GM19023 (cell line): ENCODE measurements at regions not wholly inside any gene's neighbourhood (a gene's known extent, or its start where the extent isn't known, plus 50 kb on each side); places are given as distances from the start of the nearest gene placed in this dataset.
"Not testable (repeated sequence)": the region's sequence is repeated elsewhere in the genome, so short reads cannot be mapped to it uniquely, and the experiment has no call there.

Experiments used
- ATAC-seq: cut with Tn5 transposase; IDR thresholded peaks from one replicate; pipeline ENCODE4 v1.9.1; 2021; ENCODE audit warnings: mild to moderate bottlenecking, moderate library complexity; ENCODE audit not compliant: unreplicated experiment

DNA sequence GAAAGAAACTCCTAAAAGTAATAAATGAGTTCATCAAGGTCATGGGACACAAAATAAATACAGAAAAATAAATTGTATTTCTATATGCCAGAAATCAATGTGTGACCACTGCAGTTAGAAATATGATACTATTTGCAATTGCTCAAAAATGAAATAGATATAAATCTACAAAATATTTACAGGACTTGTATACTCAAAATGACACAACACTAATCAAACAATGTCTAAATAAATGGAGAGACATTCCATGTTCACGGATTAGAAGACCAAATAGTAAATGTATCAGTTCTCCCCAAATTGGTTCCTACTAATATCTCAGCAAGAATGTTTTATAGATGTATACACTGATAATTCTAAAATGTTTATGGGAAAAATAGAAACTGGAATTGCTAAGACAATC, 345.3 kb downstream of the NR2F1-AS1 start:
- ATAC-seq: no peak

DNA sequence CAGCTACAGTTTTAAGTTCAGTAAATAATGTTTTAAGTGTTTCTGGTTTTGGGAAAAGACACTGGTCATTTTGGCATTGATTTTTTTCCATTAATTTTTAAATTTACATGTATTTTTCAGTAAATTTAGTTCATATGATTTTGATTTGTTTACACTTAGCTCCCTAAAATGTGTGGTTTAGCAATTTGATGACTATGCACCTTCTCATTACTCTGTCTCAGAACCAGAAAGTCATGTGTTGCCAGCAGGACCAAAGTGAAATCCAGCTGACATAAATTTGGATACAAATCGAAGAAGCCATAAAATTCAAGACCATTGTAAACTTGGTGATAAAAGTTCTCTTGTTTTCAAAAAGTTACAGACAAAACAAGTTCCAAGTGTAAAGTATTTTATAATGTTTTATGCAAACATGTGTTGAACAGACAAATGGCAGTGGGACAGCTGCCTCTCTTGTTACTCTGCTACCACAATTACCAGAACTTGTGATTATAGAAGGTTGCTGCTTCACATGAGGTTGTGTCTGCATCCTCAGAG, 354.8 kb downstream of the NR2F1-AS1 start:
- no peak for ATAC-seq

DNA sequence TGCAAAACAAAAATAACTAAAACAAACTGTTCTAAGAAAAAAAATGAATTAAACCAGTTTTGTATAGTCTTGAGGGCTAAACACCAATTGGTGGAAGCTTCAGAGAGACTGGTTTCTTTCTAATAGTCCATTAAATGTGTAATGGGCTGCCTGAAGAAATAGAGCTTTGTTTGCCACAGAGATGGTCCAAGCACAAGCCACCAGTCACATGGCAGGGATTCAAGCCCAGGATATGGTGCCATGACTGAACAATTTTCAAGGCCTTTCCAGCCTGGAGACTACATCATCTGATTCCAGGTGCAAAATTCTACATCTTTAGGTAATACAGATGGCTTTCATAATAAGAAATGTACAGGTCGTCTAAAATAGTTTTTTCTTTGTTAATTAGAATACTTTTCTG, 355.3 kb downstream of the NR2F1-AS1 start:
- ATAC-seq: no peak

DNA sequence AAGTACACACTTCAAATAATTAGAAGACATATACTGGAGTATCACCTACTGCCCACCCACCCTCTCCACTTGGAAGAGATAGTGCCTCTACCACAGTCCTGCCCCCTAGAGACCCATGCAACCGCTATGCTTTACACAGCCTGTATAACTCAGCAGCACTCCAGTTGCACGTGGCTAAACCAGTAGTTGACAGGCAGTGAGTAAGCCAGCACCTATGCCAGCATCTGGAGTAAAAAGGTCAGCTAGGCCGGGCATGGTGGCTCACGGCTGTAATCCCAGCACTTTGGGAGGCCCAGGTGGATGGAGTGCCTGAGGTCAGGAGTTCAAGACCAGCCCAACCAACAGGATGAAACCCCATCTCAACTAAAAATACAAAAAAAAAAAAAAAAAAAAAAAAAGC, 356.4 kb downstream of the NR2F1-AS1 start:
- ATAC-seq: no peak

DNA sequence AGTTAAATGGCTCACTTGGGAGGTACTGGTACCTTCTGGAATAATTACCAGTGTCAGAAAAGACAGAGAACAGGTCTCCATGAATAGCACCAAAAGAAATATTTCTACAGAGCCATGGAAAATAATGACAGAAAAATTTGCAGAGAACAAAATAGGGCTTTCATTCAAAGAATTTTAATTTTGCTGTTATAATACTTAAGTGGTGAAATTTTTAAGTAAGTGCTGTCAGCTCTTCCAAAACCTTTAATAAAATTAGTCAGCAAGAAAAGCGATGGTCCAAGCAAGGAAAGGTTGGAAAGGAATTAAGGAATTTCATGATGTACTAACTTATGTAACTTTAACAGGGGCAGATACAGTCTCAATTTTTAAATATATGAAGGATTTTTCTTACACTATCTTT, 359.2 kb downstream of the NR2F1-AS1 start:
- no peak for ATAC-seq

DNA sequence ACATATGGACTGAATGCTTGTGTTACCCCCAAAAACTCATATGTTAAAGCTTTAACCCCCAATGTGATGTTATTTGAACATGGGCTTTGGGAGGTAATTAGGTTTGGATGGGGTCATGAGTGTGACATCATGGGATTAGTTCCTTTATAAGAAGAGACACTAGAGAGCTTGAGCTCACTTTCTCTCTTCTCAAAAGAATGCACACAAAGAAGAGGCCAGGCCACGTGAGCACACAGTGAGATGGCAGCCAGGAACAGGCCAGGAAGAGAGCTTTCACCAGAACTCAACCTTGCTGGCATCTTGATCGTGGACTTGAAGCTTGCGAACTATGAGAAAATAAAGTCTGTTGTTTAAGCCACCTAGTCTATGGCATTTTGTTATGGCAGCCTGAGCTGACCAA, 360.6 kb downstream of the NR2F1-AS1 start:
- no peak for ATAC-seq

DNA sequence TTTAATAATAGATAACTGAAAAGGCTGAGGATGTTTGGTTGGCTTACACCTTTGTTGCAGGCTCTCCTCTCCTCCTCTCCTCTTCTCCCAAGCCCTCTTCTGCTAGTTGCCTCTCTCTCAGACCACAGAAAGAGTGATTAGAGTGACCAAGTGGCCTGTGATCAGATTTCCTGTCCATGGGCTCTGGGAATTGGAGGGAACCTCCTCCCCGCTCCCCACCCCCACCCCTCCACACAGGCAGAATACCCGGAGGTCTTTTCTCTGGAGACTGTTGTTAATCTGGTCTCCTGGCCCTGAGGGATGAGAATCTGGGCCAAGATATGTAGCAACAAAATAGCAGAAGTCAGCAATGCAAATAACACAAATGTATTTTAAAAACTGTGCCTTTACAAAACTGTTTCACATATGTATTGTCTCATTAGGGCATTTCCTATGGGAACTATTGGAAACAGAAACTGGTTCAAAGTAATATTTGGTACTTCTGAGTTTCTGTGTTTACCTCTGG, 361.3 kb downstream of the NR2F1-AS1 start:
- no peak for ATAC-seq

DNA sequence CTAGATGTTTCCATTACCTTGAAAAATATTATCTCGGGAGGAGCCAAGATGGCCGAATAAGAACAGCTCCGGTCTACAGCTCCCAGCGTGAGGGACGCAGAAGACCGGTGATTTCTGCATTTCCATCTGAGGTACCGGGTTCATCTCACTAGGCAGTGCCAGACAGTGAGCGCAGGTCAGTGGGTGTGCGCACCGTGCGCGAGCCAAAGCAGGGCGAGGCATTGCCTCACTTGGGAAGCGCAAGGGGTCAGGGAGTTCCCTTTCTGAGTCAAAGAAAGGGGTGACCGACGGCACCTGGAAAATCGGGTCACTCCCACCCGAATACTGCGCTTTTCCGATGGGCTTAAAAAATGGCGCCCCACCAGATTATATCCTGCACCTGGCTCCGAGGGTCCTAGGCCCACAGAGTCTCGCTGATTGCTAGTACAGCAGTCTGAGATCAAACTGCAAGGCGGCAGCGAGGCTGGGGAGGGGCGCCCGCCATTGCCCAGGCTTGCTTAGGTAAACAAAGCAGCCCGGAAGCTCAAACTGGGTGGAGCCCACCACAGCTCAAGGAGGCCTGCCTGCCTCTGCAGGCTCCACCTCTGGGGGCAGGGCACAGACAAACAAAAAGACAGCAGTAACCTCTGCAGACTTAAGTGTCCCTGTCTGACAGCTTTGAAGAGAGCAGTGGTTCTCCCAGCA, 367.8 kb downstream of the NR2F1-AS1 start:
- not testable (repeated sequence) for ATAC-seq

DNA sequence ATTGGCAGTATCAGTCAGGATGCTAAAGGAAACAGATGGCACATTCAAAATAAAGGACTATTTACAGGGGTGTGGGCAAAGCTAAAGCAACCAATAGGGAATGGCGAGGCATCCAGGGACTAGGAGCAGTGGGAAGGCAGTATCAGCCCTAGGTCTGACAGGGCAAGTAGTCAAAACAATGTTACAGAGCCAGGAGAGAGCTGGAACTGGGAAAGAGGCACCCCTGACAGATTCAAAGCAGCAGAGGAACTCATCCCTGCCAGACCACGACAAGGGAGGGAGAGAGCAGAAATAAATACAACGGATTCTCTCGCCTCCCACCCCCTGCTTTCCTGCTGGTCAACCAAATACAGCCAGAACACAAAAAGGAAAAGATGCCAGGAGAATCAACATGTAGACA, 371.5 kb downstream of the NR2F1-AS1 start:
- ATAC-seq: no peak

DNA sequence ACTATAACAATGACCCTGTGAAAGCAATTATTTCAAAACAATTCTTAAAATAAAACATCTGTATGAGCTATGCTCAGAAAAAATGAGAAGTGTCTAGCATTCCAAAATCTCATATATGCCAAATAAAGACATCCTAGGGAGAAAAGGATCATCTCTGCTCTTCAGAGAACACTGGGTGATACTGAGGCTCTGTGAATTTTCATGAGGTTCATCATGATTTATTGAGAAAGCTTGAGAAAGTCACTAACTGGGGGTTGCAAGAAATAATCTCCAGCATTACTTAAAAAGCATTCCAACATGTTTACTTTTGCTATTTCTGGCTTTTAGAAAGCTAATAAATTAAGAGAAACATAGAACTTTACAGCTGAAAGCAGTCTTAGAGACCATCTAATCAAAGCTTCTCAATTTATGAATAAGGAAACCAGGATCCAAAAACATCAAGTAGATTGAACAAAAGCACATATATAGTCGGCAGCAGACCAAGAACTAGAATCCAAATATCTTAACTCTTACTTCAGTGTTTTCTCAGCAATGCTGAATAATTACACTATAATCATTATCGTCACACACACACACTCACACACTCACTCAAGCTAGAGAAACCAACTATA, 372.8 kb downstream of the NR2F1-AS1 start:
- no peak for ATAC-seq

DNA sequence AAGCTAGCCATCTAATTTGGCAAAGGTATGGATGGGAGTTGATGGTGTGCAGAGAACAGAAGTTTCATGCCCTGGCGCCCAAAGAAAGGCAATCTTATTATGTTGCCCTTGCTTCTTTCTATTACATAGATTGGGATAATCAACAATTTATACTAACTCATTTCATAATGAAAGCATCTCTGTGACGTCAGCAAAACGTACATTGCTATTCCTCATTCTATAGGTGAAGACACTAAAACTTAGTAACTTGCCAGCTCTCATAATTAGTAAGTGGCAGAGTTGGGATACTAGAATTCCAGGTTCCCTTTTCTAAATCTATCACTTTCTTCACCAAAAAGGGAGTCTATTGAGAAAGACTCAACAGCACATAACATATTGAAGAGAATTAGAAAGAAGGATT, 374.8 kb downstream of the NR2F1-AS1 start:
- no peak for ATAC-seq

DNA sequence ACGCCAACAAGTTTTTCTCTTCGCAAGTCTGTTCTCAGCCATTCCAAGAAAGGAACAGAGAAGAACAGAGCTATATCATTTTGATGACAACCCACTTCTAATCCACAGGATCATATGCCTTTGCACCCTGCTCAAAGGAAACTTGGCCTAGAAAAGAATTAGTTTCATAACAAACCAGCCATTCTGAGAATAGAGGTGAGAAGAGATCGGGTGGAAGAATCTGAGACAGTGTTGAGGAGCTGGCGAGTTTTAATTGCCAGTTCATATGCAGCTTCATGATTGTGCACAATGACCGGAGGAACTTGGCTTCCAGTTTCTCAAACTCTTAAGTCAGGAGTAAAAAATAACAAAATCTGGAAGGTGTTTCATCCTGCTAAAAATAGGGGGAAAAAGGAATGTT, 380.0 kb downstream of the NR2F1-AS1 start:
- ATAC-seq: no peak

DNA sequence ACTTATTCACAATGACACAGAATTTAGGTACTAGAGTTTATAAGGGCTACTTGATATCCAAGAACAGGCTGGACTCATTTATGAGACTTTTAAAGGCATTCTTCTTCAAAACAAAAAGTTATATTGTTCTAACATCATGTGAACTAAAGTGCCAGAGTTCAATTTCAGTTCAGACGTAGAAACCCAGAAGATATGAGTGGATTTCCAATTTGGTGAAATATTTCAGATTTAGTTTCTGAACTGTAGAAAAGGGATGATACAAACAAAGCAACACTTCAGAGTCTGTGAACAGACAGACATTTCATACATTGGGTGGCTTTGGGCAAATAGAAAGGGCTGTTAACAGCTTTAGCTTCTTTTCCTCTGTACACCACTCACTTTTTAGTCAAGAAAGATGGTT, 384.0 kb downstream of the NR2F1-AS1 start:
- no peak for ATAC-seq

DNA sequence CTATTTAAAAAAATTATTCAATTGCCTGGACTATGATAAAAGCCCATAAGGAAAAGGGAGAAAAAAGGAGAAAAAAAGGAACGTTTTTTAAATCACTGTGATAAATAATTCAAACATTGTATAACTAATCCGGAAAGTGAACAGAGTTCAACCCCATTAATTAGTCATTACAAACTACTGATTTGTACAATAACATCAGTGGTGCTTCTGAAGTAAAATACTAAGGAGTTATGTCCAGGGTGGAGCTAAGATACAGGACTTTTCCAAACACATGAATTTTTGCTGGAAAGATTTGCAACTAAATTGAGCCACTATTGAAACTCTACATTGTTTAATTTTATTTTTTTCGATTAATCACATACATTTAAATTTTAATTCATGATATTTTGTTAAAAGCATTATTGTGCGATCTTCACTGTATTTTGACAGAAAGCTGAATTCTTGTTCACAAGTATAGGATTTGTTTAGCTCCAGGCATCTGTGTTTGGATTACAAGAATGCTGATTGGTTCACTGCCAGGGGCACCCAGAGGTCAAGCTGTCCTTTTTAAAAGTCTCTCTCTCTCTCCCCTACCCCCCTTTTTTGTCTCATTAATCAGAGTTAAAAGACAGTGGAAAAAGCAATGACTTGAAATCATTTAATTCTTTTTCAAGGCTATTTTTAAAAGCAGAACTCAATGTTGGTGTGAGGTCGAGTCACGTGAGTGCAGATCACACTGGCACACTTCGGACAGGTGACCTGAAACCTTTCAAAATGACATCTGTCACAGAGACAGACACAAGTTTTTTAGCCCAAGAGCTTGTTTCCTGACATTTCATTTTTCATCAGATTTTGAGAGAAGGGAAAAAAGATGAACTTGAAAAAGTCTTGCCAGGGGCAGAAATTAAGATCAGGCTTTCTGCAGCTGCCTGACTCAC, 387.3 kb downstream of the NR2F1-AS1 start:
- ATAC-seq: no peak

DNA sequence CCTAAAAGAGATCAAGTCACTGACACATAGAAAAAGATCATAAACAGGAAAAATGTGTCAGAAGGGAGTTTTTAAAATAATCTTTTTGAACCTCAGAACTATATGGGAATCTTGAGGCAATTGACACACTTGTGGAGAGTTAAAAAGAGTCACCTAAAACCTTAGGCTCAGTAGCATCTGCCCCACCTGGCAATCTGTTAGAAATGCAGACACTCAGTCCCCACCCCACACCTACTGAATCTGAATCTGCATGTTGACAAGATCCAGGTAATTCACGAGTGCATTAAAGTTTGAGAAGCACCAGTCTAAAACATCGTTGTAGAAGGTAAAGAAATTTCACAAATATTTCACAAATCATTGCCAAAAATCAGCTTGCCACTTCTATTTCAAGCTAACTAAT, 388.3 kb downstream of the NR2F1-AS1 start:
- no peak for ATAC-seq

DNA sequence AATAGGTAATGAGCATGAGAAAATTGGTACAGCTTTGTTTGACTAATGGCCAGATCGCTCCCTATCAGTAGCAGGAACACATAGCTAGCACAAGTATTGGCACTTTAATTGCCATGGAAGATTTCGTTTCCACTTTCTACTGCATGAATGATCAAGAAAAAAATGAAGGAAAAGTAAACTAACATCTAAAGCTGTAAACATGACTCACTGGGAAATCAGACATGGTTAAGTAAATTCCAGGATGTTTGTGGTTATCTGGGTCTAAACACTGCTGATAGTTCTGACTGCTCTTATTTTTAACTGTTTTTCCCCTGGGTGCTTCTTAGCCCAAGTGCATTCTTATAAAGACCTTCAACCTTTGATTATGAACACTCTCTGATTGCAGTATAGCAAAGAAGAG, 388.9 kb downstream of the NR2F1-AS1 start:
- ATAC-seq: no peak

DNA sequence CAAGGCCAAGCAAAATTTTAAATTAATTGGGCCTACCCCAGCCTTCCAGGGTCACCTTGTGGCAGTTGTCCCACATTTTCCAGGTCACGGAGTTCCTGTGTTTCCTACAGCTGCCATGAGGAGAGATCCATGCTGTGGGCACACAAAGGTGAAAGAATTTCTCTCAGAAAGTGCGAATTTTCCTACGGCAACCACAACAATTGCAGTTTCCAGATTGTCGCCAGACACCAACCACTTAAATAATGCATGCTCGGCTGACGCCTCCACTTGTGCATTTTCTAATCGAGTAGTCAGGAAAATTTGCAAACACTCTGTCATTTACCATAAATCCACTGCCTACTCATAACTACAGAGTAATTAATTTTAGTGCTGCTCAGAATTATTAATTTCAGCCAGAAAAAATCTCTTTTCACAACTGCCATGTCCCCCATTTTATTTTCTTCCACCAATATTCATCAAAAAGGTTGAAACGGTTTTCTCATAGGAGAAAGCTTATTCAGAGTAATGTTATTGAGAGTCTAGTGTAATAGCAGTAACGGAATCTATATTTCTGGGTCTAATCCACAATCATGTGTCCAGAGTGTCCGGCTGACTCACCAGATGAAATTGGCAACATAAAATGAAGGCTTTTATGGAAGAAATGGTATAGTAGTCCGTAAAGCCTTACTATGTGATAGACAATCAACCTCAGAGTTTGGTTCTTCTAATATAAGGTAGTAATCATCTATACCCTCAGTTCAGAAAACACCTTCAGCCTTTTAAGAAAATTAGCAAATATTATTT, 389.8 kb downstream of the NR2F1-AS1 start:
- ATAC-seq: no peak

DNA sequence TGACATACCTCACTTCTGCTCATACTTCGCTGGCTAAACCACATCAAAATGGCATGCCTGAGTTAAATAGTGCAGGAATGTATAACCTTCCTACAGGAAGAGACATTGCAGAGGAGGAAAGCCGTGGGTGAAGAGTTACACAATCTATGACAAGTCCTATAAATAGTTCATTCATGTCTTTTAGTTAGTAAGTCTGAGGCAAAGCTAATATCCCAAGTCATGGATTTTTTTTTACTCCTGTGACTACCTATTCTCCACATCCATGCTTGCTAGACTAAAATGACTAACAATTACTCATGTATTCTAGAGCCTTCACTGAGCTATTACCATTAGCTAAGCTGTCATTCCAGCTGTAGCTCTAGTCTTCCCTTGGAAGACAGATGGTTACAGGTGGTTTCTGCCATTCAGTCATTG, 391.3 kb downstream of the NR2F1-AS1 start:
- ATAC-seq: no peak

DNA sequence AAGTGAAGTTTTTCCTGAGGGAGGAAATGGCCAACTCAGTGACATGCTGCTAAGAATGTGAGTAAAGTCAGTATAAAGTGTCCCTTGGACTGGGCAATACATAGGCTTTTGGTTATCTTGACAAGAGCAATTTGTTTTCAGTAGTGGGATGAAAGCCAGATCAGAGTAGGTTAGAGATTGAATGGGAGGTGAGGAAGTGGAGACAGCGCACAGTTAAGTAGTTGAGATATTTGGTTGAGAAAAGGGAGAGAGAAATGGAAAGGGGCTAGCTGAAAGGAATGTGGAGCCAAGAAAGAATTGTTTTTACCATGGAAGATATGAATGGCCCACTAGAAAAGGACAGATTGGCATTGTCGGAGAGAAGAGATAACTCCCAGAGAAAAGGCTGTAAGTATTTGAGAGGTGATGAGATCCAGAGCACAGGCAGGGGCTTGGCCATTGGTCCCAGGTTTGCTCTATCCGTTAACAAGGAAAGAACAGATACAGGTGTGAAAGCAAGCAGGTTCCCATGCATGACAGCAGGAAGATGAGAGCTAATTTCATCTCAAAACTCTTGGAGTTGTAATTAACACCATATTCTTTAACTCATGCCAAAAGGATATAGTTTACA, 392.0 kb downstream of the NR2F1-AS1 start:
- no peak for ATAC-seq

DNA sequence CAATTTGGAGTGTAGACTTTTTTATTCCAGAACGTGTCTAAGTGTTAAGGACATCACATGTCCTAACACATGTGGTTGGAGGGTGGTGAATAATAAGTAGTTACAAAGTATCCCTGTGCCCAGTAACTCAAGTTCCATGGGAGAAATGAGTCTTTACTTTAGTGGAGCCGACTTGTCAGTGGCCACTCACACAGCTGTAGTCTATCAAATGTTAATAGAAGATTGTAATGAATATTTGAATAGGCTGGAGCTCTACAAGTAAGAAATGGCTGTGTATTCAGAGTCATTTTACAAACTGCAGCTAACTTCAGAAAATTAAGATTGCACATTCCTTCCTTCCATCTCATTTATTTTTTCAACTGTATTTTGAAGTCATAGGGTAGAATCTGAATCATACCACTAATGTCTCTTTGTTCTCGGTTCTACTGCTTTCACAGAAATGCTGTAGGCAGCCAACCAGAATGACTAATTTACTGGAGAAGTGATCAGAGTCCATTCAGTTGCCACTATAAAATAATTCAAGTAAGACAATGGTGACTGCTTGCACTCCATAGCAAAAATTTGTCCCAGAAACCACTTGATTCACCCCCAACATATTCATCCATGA, 394.8 kb downstream of the NR2F1-AS1 start:
- no peak for ATAC-seq
